ENCODE measurements at regions not wholly inside any gene's neighbourhood (a gene's known extent, or its start where the extent isn't known, plus 50 kb on each side); places are given as distances from the start of the nearest gene placed in this dataset.

GRCh38 chr7:155223021-155223420 is 74.7 kb upstream of the INSIG1 start:
- no peak for ATAC-seq
- intact Hi-C loops (cut with micrococcal nuclease) = no loop called here
- H3K27ac Mint-ChIP-seq = no peak overlapping the region
- H3K4me3 Mint-ChIP-seq = no peak overlapping the region
- peaks cover 5% of the 10 kb centered on the region for H3K4me1 Mint-ChIP-seq (ENCODE audit: low read depth)
- no peak for TF ChIP-seq CTCF (IDR thresholded peaks at IDR 0.05)
- ChIA-PET POLR2A (no interaction called here), CTCF (no interaction called here)
- H3K27me3 Mint-ChIP-seq = no peaks in the 10 kb centered on the region
- DNase-seq = no peak
- no peaks in the 10 kb centered on the region for H3K36me3 Mint-ChIP-seq (ENCODE audit: low read depth)
- no peaks in the 10 kb centered on the region for H3K9me3 Mint-ChIP-seq

- DNase-seq (no peak), ATAC-seq (no peak)
- H3K27me3 Mint-ChIP-seq = no peaks in the 10 kb centered on the region
- intact Hi-C loops (cut with micrococcal nuclease) = no loop called here
- no peaks in the 10 kb centered on the region for H3K36me3 Mint-ChIP-seq (ENCODE audit: low read depth)
- ChIA-PET CTCF (no interaction called here), POLR2A (no interaction called here)
- peaks cover 5% of the 10 kb centered on the region for H3K4me1 Mint-ChIP-seq (ENCODE audit: low read depth)
- no peak for TF ChIP-seq CTCF (IDR thresholded peaks at IDR 0.05)
- no peak overlapping the region for H3K4me3 Mint-ChIP-seq
- no peak overlapping the region for H3K27ac Mint-ChIP-seq
- H3K9me3 Mint-ChIP-seq = no peaks in the 10 kb centered on the region
Observed at GRCh38 chr7:155223503-155223902, 74.2 kb upstream of the INSIG1 start.

GRCh38 chr7:155224116-155224811 is 73.4 kb upstream of the INSIG1 start:
- CTCF ChIA-PET = no interaction called here
- intact Hi-C loops (cut with micrococcal nuclease) = no loop called here
- Mint-ChIP-seq H3K27ac (no peak overlapping the region), H3K4me1 (ENCODE audit: low read depth) (peaks cover 5% of the 10 kb centered on the region), H3K9me3 (no peaks in the 10 kb centered on the region), H3K27me3 (no peaks in the 10 kb centered on the region), H3K4me3 (no peak overlapping the region), H3K36me3 (ENCODE audit: low read depth) (no peaks in the 10 kb centered on the region)
- no peak for ATAC-seq
- POLR2A ChIA-PET = no interaction called here
- no peak for DNase-seq
- no peak for TF ChIP-seq CTCF (IDR thresholded peaks at IDR 0.05)

GRCh38 chr7:155225095-155225494 is 72.6 kb upstream of the INSIG1 start:
- ChIA-PET CTCF (no interaction called here), POLR2A (no interaction called here)
- H3K4me3 Mint-ChIP-seq = no peak overlapping the region
- H3K36me3 Mint-ChIP-seq (ENCODE audit: low read depth) = no peaks in the 10 kb centered on the region
- no peaks in the 10 kb centered on the region for H3K9me3 Mint-ChIP-seq
- TF ChIP-seq CTCF (IDR thresholded peaks at IDR 0.05) = no peak
- no peak overlapping the region for H3K27ac Mint-ChIP-seq
- DNase-seq (no peak), ATAC-seq (no peak)
- peaks cover 5% of the 10 kb centered on the region for H3K4me1 Mint-ChIP-seq (ENCODE audit: low read depth)
- intact Hi-C loops (cut with micrococcal nuclease) = no loop called here
- H3K27me3 Mint-ChIP-seq = no peaks in the 10 kb centered on the region

- Mint-ChIP-seq H3K36me3 (ENCODE audit: low read depth) (no peaks in the 10 kb centered on the region), H3K27ac (no peak overlapping the region), H3K9me3 (no peaks in the 10 kb centered on the region), H3K27me3 (no peaks in the 10 kb centered on the region), H3K4me3 (no peak overlapping the region), H3K4me1 (ENCODE audit: low read depth) (peaks cover 5% of the 10 kb centered on the region)
- TF ChIP-seq CTCF (IDR thresholded peaks at IDR 0.05) = no peak
- intact Hi-C loops (cut with micrococcal nuclease) = no loop called here
- ATAC-seq (no peak), DNase-seq (no peak)
- CTCF ChIA-PET = no interaction called here
- POLR2A ChIA-PET = no interaction called here
Observed at GRCh38 chr7:155225516-155225915, 72.2 kb upstream of the INSIG1 start.
